Endothelial cell of umbilical vein (primary cell): ENCODE measurements at regions not wholly inside any gene's neighbourhood (a gene's known extent, or its start where the extent isn't known, plus 50 kb on each side); places are given as distances from the start of the nearest gene placed in this dataset.

Experiments used
- BruUV-seq: library from RNA; stranded (reverse); fragments of 400-500 nt; replicated peaks from 2 replicates; lab custom pipeline; 2021; lab: Mats Ljungman, UMichigan
- CTCF ChIA-PET: fragments of 300-600, 350-600 bp; sonication (Branson Sonifier 250); formaldehyde crosslinking; loops from one replicate; lab custom pipeline; 2021; ENCODE audit warnings: antibody characterized with exemption, inconsistent platforms; lab: Charles Lee
- POLR2A ChIA-PET: fragments of 300-600, 350-600 bp; sonication (Branson Sonifier 250); formaldehyde crosslinking; loops from one replicate; lab custom pipeline; 2021; ENCODE audit warnings: antibody characterized with exemption, inconsistent platforms; lab: Charles Lee
- DNase-seq: peaks from one replicate; pipeline ENCODE4 v3.0.0-alpha.2; 2011; ENCODE audit warnings: low read depth, low spot score
- FAIRE-seq: peaks from 2 replicates; lab custom pipeline; 2011; peaks lifted over from hg19 to GRCh38; lab: Jason Lieb, UNC
- H2AFZ ChIP-seq: 2 replicates; pipeline ENCODE4 v1.6.0; 2012; ENCODE audit warnings: low read depth, low read length, control low read depth, inconsistent platforms
- H3K27ac ChIP-seq: 2 replicates; pipeline ENCODE4 v1.5.1; 2011; ENCODE audit warnings: low read depth, mild to moderate bottlenecking, control low read depth, low read length, moderate library complexity; ENCODE audit not compliant: insufficient read depth
- H3K27me3 ChIP-seq, 2 experiments: 2 replicates each; pipeline versions ENCODE4 v1.6.0 to v1.6.1; 2011; ENCODE audit warnings: low read length in 2 of 2, mixed read lengths in 1 of 2; ENCODE audit not compliant: control insufficient read depth in 2 of 2, insufficient read depth in 2 of 2
- H3K36me3 ChIP-seq, 2 experiments: 2 replicates in 1 of 2; 3 replicates in 1 of 2; pipeline ENCODE4 v1.5.1; 2011; ENCODE audit warnings: low read length in 2 of 2, mild to moderate bottlenecking in 1 of 2, moderate library complexity in 1 of 2; ENCODE audit not compliant: control insufficient read depth in 2 of 2, insufficient read depth in 2 of 2; ENCODE audit errors: extremely low read depth in 1 of 2
- H3K4me1 ChIP-seq: 3 replicates; pipeline ENCODE4 v1.5.1; 2011; ENCODE audit warnings: mild to moderate bottlenecking, low read length; ENCODE audit not compliant: control insufficient read depth, insufficient read depth; ENCODE audit errors: extremely low read depth
- H3K4me2 ChIP-seq: 2 replicates; pipeline ENCODE4 v1.6.1; 2011; ENCODE audit warnings: low read length, control low read depth, mixed read lengths; ENCODE audit not compliant: insufficient read depth
- H3K4me3 ChIP-seq, 3 experiments: fragments of 200-600 bp in 1 of 3; sonication (generic), shearing (Covaris generic) in 1 of 3; replicated peaks in 1 of 3; 2 replicates each; pipeline ENCODE4 v1.5.1; 2011 to 2016; ENCODE audit warnings: control low read depth in 3 of 3, low read length in 3 of 3, mild to moderate bottlenecking in 2 of 3, inconsistent platforms in 1 of 3, low read depth in 1 of 3, moderate library complexity in 1 of 3; ENCODE audit not compliant: insufficient read depth in 1 of 3
- H3K79me2 ChIP-seq: 2 replicates; pipeline ENCODE4 v1.6.0; 2012; ENCODE audit warnings: low read length, inconsistent platforms; ENCODE audit not compliant: control insufficient read depth, insufficient read depth
- H3K9ac ChIP-seq: replicated peaks from 2 replicates; pipeline ENCODE3; 2011; ENCODE audit warnings: low read length, control low read depth; ENCODE audit not compliant: insufficient read depth; ENCODE audit errors: extremely low read depth
- H3K9me1 ChIP-seq: replicated peaks from 3 replicates; pipeline ENCODE4 v1.6.0; 2011; ENCODE audit warnings: mild to moderate bottlenecking, low read length; ENCODE audit not compliant: control insufficient read depth, insufficient read depth; ENCODE audit errors: extremely low read depth
- H3K9me3 ChIP-seq: replicated peaks from 2 replicates; pipeline ENCODE4 v1.5.1; 2012; ENCODE audit warnings: low read length, inconsistent platforms; ENCODE audit not compliant: control insufficient read depth, insufficient read depth
- H4K20me1 ChIP-seq: replicated peaks from 2 replicates; pipeline ENCODE3; 2011; ENCODE audit warnings: mild to moderate bottlenecking, low read length; ENCODE audit not compliant: control insufficient read depth, insufficient read depth; ENCODE audit errors: extremely low read depth
- CTCF ChIP-seq, 2 donors: IDR thresholded peaks; 1 replicate in 1 of 2; 2 replicates in 1 of 2; pipeline ENCODE4 v1.5.1; 2011; ENCODE audit warnings: low read length in 2 of 2, mild to moderate bottlenecking in 2 of 2, moderate library complexity in 2 of 2, control low read depth in 1 of 2, inconsistent platforms in 1 of 2, low read depth in 1 of 2; ENCODE audit not compliant: insufficient read depth in 1 of 2; ENCODE audit errors: extremely low read depth in 1 of 2
- EZH2 ChIP-seq: IDR thresholded peaks from 2 replicates; pipeline ENCODE4 v1.6.1; 2012; ENCODE audit warnings: borderline replicate concordance, low read depth, mild to moderate bottlenecking, moderate library complexity, low read length, inconsistent platforms; ENCODE audit not compliant: severe bottlenecking
- FOS ChIP-seq: IDR thresholded peaks from 2 replicates; pipeline ENCODE4 v1.6.1; 2011; ENCODE audit warnings: mild to moderate bottlenecking, low read length, moderate library complexity, borderline replicate concordance; ENCODE audit not compliant: insufficient read depth
- GATA2 ChIP-seq: IDR thresholded peaks from 2 replicates; pipeline ENCODE4 v1.7.0; 2011; ENCODE audit warnings: low read depth, mild to moderate bottlenecking, moderate library complexity, mixed read lengths, low read length; ENCODE audit not compliant: insufficient read length, insufficient read depth
- JUN ChIP-seq: IDR thresholded peaks from 2 replicates; pipeline ENCODE4 v1.6.1; 2011; ENCODE audit warnings: borderline replicate concordance, low read depth; ENCODE audit not compliant: insufficient read length, insufficient read depth
- MAX ChIP-seq: IDR thresholded peaks from 2 replicates; pipeline ENCODE4 v1.6.1; 2011; ENCODE audit not compliant: insufficient read depth, insufficient read length
- MYC ChIP-seq: IDR thresholded peaks from one replicate; pipeline ENCODE4 v1.6.1; 2011; ENCODE audit warnings: mild to moderate bottlenecking, low read depth, low read length
- POLR2A ChIP-seq: IDR thresholded peaks from 2 replicates; pipeline ENCODE4 v1.6.1; 2012; ENCODE audit warnings: low read depth, mild to moderate bottlenecking, control low read depth, low read length
- POLR2AphosphoS5 ChIP-seq: IDR thresholded peaks from 2 replicates; pipeline ENCODE4 v1.6.1; 2012; ENCODE audit warnings: low read depth, mild to moderate bottlenecking, control low read depth, low read length, moderate library complexity; ENCODE audit not compliant: insufficient read depth
- dilution Hi-C: fragments of 300-500 bp; cut with MboI; formaldehyde crosslinking; loops from one replicate; pipeline ENCODE4 v1.15.0; 2019; ENCODE audit warnings: low sequenced_read_pairs; ENCODE audit not compliant: extremely low pct_ligation_motif_present
- intact Hi-C: fragments of 100-400 bp; cut with micrococcal nuclease; formaldehyde crosslinking; loops from one replicate; pipeline ENCODE4 v1.10.0; 2022

- Histone ChIP-seq H3K4me1 (peaks cover 9% of the 10 kb centered on the region), H3K79me2 (no peaks in the 10 kb centered on the region), H3K27me3 (no peaks in the 10 kb centered on the region), H2AFZ (peak overlapping the region; percentile 43), H3K9ac (no peak overlapping the region), H3K27ac (no peak overlapping the region), H4K20me1 (no peaks in the 10 kb centered on the region), H3K4me2 (peak overlapping the region; percentile 33), H3K9me3 (no peaks in the 10 kb centered on the region), H3K9me1 (no peaks in the 10 kb centered on the region), H3K4me3 (peak overlapping the region in 2 of 3 experiments; percentile 3 to 12), H3K36me3 (no peaks in the 10 kb centered on the region)
- dilution Hi-C loops, result no loop called here
- ChIA-PET POLR2A (interaction anchor here (1.0 kb wide), 1 partner anchor 176 kb away, joined by 3 read pairs; the partner anchor contains the start of gene ATG7), CTCF (interaction anchor here (0.6 to 3.1 kb wide), 11 partner anchors 12 to 473 kb away, joined by 3 to 14 read pairs (median 4); partner anchors contain the start of gene HRH1)
- BruUV-seq, result no TSS peak
- FAIRE-seq (peak; percentile 88), DNase-seq (peak; percentile 77)
- intact Hi-C loops, result loop anchor here (5.0 to 10.0 kb wide), 2 partner anchors 41 to 108 kb away; no protein-coding TSS in a partner anchor
- TF ChIP-seq POLR2A, result no peak
- TF ChIP-seq GATA2, result no peak
- peak; percentile 17 for TF ChIP-seq POLR2AphosphoS5
- TF ChIP-seq JUN, result peak; percentile 55
- TF ChIP-seq FOS, result peak; percentile 90
Observed at GRCh38 chr3:11096266-11097139, 57.8 kb upstream of the HRH1 start.

GRCh38 chr3:11099306-11099705 is 55.0 kb upstream of the HRH1 start:
- Histone ChIP-seq H4K20me1 (no peaks in the 10 kb centered on the region), H3K9me1 (no peaks in the 10 kb centered on the region), H3K4me2 (no peak overlapping the region), H3K9me3 (no peaks in the 10 kb centered on the region), H2AFZ (no peak overlapping the region), H3K27ac (no peak overlapping the region), H3K36me3 (no peaks in the 10 kb centered on the region), H3K27me3 (no peaks in the 10 kb centered on the region), H3K79me2 (no peaks in the 10 kb centered on the region), H3K4me1 (peaks cover 9% of the 10 kb centered on the region), H3K9ac (no peak overlapping the region), H3K4me3 (no peak overlapping the region)
- FAIRE-seq (no peak), DNase-seq (no peak)
- BruUV-seq, result no TSS peak
- no peak for TF ChIP-seq GATA2
- TF ChIP-seq POLR2A, result no peak
- no peak for TF ChIP-seq JUN
- no peak for TF ChIP-seq MYC
- TF ChIP-seq MAX, result no peak
- no peak for TF ChIP-seq CTCF (IDR thresholded peaks at IDR 0.05; ENCODE audit: extremely low read depth in 1 of 2, insufficient read depth in 1 of 2, low read depth in 1 of 2, low read length in 2 of 2)
- TF ChIP-seq FOS, result no peak
- no peak for TF ChIP-seq POLR2AphosphoS5
- TF ChIP-seq EZH2, result no peak
- ChIA-PET POLR2A (no interaction called here), CTCF (interaction anchor here (1.2 to 1.4 kb wide), 2 partner anchors 39 to 56 kb away, joined by 3 to 5 read pairs; no protein-coding TSS in a partner anchor)
- intact Hi-C loops, result loop anchor here (5.0 to 10.0 kb wide), 2 partner anchors 38 to 105 kb away; no protein-coding TSS in a partner anchor
- dilution Hi-C loops, result no loop called here
